ENCODE measurements at regions not wholly inside any gene's neighbourhood (a gene's known extent, or its start where the extent isn't known, plus 50 kb on each side); places are given as distances from the start of the nearest gene placed in this dataset.

GRCh38 chr14:58805605-58806409 is 168.0 kb downstream of the DACT1 start (continued):
- TF ChIP-seq, protein P1, sequence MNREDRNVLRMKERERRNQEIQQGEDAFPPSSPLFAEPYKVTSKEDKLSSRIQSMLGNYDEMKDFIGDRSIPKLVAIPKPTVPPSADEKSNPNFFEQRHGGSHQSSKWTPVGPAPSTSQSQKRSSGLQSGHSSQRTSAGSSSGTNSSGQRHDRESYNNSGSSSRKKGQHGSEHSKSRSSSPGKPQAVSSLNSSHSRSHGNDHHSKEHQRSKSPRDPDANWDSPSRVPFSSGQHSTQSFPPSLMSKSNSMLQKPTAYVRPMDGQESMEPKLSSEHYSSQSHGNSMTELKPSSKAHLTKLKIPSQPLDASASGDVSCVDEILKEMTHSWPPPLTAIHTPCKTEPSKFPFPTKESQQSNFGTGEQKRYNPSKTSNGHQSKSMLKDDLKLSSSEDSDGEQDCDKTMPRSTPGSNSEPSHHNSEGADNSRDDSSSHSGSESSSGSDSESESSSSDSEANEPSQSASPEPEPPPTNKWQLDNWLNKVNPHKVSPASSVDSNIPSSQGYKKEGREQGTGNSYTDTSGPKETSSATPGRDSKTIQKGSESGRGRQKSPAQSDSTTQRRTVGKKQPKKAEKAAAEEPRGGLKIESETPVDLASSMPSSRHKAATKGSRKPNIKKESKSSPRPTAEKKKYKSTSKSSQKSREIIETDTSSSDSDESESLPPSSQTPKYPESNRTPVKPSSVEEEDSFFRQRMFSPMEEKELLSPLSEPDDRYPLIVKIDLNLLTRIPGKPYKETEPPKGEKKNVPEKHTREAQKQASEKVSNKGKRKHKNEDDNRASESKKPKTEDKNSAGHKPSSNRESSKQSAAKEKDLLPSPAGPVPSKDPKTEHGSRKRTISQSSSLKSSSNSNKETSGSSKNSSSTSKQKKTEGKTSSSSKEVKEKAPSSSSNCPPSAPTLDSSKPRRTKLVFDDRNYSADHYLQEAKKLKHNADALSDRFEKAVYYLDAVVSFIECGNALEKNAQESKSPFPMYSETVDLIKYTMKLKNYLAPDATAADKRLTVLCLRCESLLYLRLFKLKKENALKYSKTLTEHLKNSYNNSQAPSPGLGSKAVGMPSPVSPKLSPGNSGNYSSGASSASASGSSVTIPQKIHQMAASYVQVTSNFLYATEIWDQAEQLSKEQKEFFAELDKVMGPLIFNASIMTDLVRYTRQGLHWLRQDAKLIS (CRISPR knock-in tag; IDR thresholded peaks at IDR 0.05; ENCODE audit: borderline replicate concordance): no peak
- TF ChIP-seq, protein P2, sequence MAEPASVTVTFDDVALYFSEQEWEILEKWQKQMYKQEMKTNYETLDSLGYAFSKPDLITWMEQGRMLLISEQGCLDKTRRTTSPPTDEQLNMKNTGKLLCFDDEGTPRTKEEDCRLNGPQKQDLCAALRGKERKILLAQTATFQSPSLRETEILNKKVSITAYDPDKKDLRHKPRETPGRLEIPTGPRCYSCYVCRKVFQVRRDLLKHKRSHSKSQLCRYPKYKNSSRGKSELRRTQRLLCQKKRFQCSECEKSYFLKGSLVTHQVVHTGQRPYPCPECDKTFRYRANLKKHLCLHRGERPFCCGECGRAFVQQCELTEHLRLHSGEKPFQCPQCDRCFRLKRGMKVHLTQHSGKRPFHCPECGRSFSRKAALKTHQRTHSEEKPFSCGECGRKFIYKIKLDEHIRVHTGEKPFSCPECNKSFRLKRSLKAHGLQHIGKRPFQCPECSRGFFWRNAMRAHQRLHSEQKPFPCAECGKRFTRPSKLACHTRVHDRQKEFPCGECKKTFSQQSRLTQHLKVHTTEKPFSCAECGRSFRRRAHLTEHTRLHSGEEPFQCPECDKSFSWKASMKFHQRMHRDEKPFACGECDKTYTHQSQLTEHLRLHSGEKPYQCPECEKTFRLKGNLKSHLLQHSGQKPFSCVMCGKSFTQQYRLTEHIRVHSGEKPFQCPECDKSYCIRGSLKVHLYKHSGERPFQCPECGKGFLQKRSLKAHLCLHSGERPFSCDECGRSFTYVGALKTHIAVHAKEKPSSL (CRISPR knock-in tag; conservative IDR thresholded peaks at IDR 0.05): no peak
- no peak for TF ChIP-seq NFE2L1 (CRISPR knock-in tag; IDR thresholded peaks at IDR 0.05)
- TF ChIP-seq, protein P3, sequence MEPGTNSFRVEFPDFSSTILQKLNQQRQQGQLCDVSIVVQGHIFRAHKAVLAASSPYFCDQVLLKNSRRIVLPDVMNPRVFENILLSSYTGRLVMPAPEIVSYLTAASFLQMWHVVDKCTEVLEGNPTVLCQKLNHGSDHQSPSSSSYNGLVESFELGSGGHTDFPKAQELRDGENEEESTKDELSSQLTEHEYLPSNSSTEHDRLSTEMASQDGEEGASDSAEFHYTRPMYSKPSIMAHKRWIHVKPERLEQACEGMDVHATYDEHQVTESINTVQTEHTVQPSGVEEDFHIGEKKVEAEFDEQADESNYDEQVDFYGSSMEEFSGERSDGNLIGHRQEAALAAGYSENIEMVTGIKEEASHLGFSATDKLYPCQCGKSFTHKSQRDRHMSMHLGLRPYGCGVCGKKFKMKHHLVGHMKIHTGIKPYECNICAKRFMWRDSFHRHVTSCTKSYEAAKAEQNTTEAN (CRISPR knock-in tag; IDR thresholded peaks at IDR 0.05): no peak

DNA sequence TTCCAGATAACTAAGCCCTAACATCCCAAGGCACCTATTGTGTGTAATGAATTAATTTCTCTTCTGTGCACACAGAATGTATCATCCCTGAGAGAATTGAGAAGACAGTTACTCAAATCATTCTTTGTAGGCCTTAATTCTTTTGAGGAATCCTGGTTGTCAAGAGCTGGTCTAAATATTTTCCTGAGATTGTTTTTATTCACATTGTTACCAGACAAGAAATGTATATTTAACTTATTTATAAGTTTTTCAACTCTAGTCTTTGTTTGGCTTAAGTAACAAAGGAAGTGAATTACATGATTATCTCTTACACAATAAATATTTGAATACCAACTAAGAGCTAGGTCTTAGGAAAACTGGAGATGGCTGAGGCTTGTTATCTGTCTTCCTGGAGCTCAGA is 169.4 kb downstream of the DACT1 start:
- no peak overlapping the region for H3K4me3 Mint-ChIP-seq
- no peaks in the 10 kb centered on the region for H3K27me3 Mint-ChIP-seq (ENCODE audit: low read depth)
- TF ChIP-seq FOXK1 (CRISPR knock-in tag; IDR thresholded peaks at IDR 0.05): no peak
- TF ChIP-seq NFE2L1 (CRISPR knock-in tag; IDR thresholded peaks at IDR 0.05): no peak
- TF ChIP-seq, protein P4, sequence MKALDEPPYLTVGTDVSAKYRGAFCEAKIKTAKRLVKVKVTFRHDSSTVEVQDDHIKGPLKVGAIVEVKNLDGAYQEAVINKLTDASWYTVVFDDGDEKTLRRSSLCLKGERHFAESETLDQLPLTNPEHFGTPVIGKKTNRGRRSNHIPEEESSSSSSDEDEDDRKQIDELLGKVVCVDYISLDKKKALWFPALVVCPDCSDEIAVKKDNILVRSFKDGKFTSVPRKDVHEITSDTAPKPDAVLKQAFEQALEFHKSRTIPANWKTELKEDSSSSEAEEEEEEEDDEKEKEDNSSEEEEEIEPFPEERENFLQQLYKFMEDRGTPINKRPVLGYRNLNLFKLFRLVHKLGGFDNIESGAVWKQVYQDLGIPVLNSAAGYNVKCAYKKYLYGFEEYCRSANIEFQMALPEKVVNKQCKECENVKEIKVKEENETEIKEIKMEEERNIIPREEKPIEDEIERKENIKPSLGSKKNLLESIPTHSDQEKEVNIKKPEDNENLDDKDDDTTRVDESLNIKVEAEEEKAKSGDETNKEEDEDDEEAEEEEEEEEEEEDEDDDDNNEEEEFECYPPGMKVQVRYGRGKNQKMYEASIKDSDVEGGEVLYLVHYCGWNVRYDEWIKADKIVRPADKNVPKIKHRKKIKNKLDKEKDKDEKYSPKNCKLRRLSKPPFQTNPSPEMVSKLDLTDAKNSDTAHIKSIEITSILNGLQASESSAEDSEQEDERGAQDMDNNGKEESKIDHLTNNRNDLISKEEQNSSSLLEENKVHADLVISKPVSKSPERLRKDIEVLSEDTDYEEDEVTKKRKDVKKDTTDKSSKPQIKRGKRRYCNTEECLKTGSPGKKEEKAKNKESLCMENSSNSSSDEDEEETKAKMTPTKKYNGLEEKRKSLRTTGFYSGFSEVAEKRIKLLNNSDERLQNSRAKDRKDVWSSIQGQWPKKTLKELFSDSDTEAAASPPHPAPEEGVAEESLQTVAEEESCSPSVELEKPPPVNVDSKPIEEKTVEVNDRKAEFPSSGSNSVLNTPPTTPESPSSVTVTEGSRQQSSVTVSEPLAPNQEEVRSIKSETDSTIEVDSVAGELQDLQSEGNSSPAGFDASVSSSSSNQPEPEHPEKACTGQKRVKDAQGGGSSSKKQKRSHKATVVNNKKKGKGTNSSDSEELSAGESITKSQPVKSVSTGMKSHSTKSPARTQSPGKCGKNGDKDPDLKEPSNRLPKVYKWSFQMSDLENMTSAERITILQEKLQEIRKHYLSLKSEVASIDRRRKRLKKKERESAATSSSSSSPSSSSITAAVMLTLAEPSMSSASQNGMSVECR (CRISPR knock-in tag; IDR thresholded peaks at IDR 0.05; ENCODE audit: borderline replicate concordance): no peak
- no peak for TF ChIP-seq NR1H2 (CRISPR knock-in tag; IDR thresholded peaks at IDR 0.05)
- TF ChIP-seq, protein P2 (CRISPR knock-in tag; conservative IDR thresholded peaks at IDR 0.05): no peak
- TF ChIP-seq MAX (CRISPR knock-in tag; IDR thresholded peaks at IDR 0.05): no peak
- H3K27ac Mint-ChIP-seq: no peak overlapping the region
- ChIA-PET POLR2A (no interaction called here), CTCF (interaction anchor here (1.5 kb wide), 1 partner anchor 20 kb away, joined by 5 read pairs; no protein-coding TSS in a partner anchor)
- no peak for ATAC-seq
- no peak for DNase-seq (ENCODE audit: low spot score)
- peaks cover 3% of the 10 kb centered on the region; the same call in 1 of the 2 replicates for H3K9me3 Mint-ChIP-seq
- H3K36me3 Mint-ChIP-seq: no peaks in the 10 kb centered on the region
- H3K4me1 Mint-ChIP-seq: no peaks in the 10 kb centered on the region
